KOPT-K1 (cell line): ENCODE measurements at regions not wholly inside any gene's neighbourhood (a gene's known extent, or its start where the extent isn't known, plus 50 kb on each side); places are given as distances from the start of the nearest gene placed in this dataset.
A peak's percentile ranks its signal among the peaks of the same experiment; 100 is the strongest.

Experiments
- H3K27ac ChIP-seq: fragments of 200-600 bp; sonication (generic); 2 replicates; pipeline ENCODE4 v1.5.1; 2016; ENCODE audit warnings: antibody characterized with exemption, mild to moderate bottlenecking, low read depth, low read length; ENCODE audit not compliant: poor library complexity, severe bottlenecking
- H3K36me3 ChIP-seq: fragments of 200-600 bp; sonication (generic); 2 replicates; pipeline ENCODE4 v1.5.1; 2017; ENCODE audit warnings: antibody characterized with exemption, mild to moderate bottlenecking, low read length, moderate library complexity; ENCODE audit not compliant: insufficient read depth
- H3K9me3 ChIP-seq: fragments of 200-600 bp; sonication (generic); 2 replicates; pipeline ENCODE4 v1.5.1; 2017; ENCODE audit warnings: antibody characterized with exemption, low read length, mild to moderate bottlenecking; ENCODE audit not compliant: insufficient read depth, poor library complexity, severe bottlenecking

GRCh38 chr3:194205675-194206133 lies 69.8 kb downstream of the HES1 start:
- Histone ChIP-seq H3K9me3 (no peaks in the 10 kb centered on the region), H3K27ac (peak overlapping the region; percentile 8), H3K36me3 (no peaks in the 10 kb centered on the region)

- no peaks in the 10 kb centered on the region for H3K9me3 ChIP-seq
- no peak overlapping the region for H3K27ac ChIP-seq
- H3K36me3 ChIP-seq = no peaks in the 10 kb centered on the region
These were observed 70.4 kb downstream of the HES1 start for GRCh38 chr3:194206320-194206719.

- H3K9me3 ChIP-seq = no peaks in the 10 kb centered on the region
- no peak overlapping the region for H3K27ac ChIP-seq
These were observed 72.8 kb downstream of the HES1 start for GRCh38 chr3:194208709-194209108.

GRCh38 chr3:194212161-194212844 lies 76.4 kb downstream of the HES1 start:
- peak overlapping the region; percentile 45 for H3K27ac ChIP-seq
- H3K9me3 ChIP-seq = no peaks in the 10 kb centered on the region
- H3K36me3 ChIP-seq = no peaks in the 10 kb centered on the region

More at GRCh38 chr3:194208709-194209108, 72.8 kb downstream of the HES1 start:
- no peaks in the 10 kb centered on the region for H3K36me3 ChIP-seq

GRCh38 chr3:194212845-194213331 lies 76.9 kb downstream of the HES1 start:
- Histone ChIP-seq H3K36me3 (no peaks in the 10 kb centered on the region), H3K9me3 (no peaks in the 10 kb centered on the region), H3K27ac (peak overlapping the region; percentile 45)

- no peaks in the 10 kb centered on the region for H3K9me3 ChIP-seq
- no peaks in the 10 kb centered on the region for H3K36me3 ChIP-seq
- no peak overlapping the region for H3K27ac ChIP-seq
These were observed 79.4 kb downstream of the HES1 start for GRCh38 chr3:194215392-194215791.

- H3K36me3 ChIP-seq = no peaks in the 10 kb centered on the region
- H3K9me3 ChIP-seq = no peaks in the 10 kb centered on the region
- H3K27ac ChIP-seq = no peak overlapping the region
These were observed 82.9 kb downstream of the HES1 start for GRCh38 chr3:194218646-194219453.

GRCh38 chr3:194219826-194220410 lies 84.0 kb downstream of the HES1 start:
- Histone ChIP-seq H3K9me3 (no peaks in the 10 kb centered on the region), H3K27ac (no peak overlapping the region), H3K36me3 (no peaks in the 10 kb centered on the region)

GRCh38 chr3:194220901-194221326 lies 85.0 kb downstream of the HES1 start:
- Histone ChIP-seq H3K36me3 (no peaks in the 10 kb centered on the region), H3K27ac (no peak overlapping the region), H3K9me3 (no peaks in the 10 kb centered on the region)

GRCh38 chr3:194221336-194221735 lies 85.4 kb downstream of the HES1 start:
- Histone ChIP-seq H3K27ac (no peak overlapping the region), H3K36me3 (no peaks in the 10 kb centered on the region), H3K9me3 (no peaks in the 10 kb centered on the region)

GRCh38 chr3:194223951-194224350 lies 88.0 kb downstream of the HES1 start:
- Histone ChIP-seq H3K36me3 (no peaks in the 10 kb centered on the region), H3K9me3 (no peaks in the 10 kb centered on the region), H3K27ac (peak overlapping the region; percentile 41)

GRCh38 chr3:194224471-194225417 lies 88.8 kb downstream of the HES1 start:
- Histone ChIP-seq H3K36me3 (no peaks in the 10 kb centered on the region), H3K9me3 (no peaks in the 10 kb centered on the region), H3K27ac (peak overlapping the region; percentile 41)

GRCh38 chr3:194225418-194225812 lies 89.5 kb downstream of the HES1 start:
- Histone ChIP-seq H3K9me3 (no peaks in the 10 kb centered on the region), H3K27ac (peak overlapping the region; percentile 41), H3K36me3 (no peaks in the 10 kb centered on the region)

- no peaks in the 10 kb centered on the region for H3K9me3 ChIP-seq
These were observed 90.2 kb downstream of the HES1 start for GRCh38 chr3:194225988-194226663.

More at GRCh38 chr3:194225988-194226663, 90.2 kb downstream of the HES1 start:
- Histone ChIP-seq H3K27ac (no peak overlapping the region), H3K36me3 (no peaks in the 10 kb centered on the region)
